ENCODE measurements at regions not wholly inside any gene's neighbourhood (a gene's known extent, or its start where the extent isn't known, plus 50 kb on each side); places are given as distances from the start of the nearest gene placed in this dataset.

GRCh38 chr20:24823176-24823784 is 125.8 kb upstream of the CST7 start:
- H3K4me3 ChIP-seq (ENCODE audit: low read depth, low read length) = no peak overlapping the region
- no peak for TF ChIP-seq CTCF (IDR thresholded peaks at IDR 0.05; ENCODE audit: insufficient read depth, low read length)
- no peak for DNase-seq (ENCODE audit: low read depth)

GRCh38 chr20:24823989-24824693 is 124.9 kb upstream of the CST7 start:
- no peak for DNase-seq (ENCODE audit: low read depth)
- H3K4me3 ChIP-seq (ENCODE audit: low read depth, low read length) = no peak overlapping the region
- no peak for TF ChIP-seq CTCF (IDR thresholded peaks at IDR 0.05; ENCODE audit: insufficient read depth, low read length)

- no peak overlapping the region for H3K4me3 ChIP-seq (ENCODE audit: low read depth, low read length)
- DNase-seq (ENCODE audit: low read depth) = no peak
- TF ChIP-seq CTCF (IDR thresholded peaks at IDR 0.05; ENCODE audit: insufficient read depth, low read length) = no peak
Observed at GRCh38 chr20:24825591-24825990, 123.5 kb upstream of the CST7 start.

GRCh38 chr20:24827603-24828295 is 121.3 kb upstream of the CST7 start:
- H3K4me3 ChIP-seq (ENCODE audit: low read depth, low read length) = no peak overlapping the region
- no peak for TF ChIP-seq CTCF (IDR thresholded peaks at IDR 0.05; ENCODE audit: insufficient read depth, low read length)
- no peak for DNase-seq (ENCODE audit: low read depth)

GRCh38 chr20:24828992-24829648 is 119.9 kb upstream of the CST7 start:
- no peak for DNase-seq (ENCODE audit: low read depth)
- H3K4me3 ChIP-seq (ENCODE audit: low read depth, low read length) = no peak overlapping the region
- TF ChIP-seq CTCF (IDR thresholded peaks at IDR 0.05; ENCODE audit: insufficient read depth, low read length) = no peak

- TF ChIP-seq CTCF (IDR thresholded peaks at IDR 0.05; ENCODE audit: insufficient read depth, low read length) = no peak
- H3K4me3 ChIP-seq (ENCODE audit: low read depth, low read length) = no peak overlapping the region
- no peak for DNase-seq (ENCODE audit: low read depth)
Observed at GRCh38 chr20:24829649-24830370, 119.3 kb upstream of the CST7 start.

Measured in fibroblast of the aortic adventitia (primary cell).